ENCODE measurements at regions not wholly inside any gene's neighbourhood (a gene's known extent, or its start where the extent isn't known, plus 50 kb on each side); places are given as distances from the start of the nearest gene placed in this dataset.

- TF ChIP-seq CTCF (IDR thresholded peaks at IDR 0.05) = no peak
- TF ChIP-seq POLR2A (IDR thresholded peaks at IDR 0.05) = no peak
Measured at GRCh38 chr4:3666263-3666662, 99.9 kb upstream of the ADRA2C start.

Measured in body of pancreas (tissue), 4 donors.